ENCODE measurements at regions not wholly inside any gene's neighbourhood (a gene's known extent, or its start where the extent isn't known, plus 50 kb on each side); places are given as distances from the start of the nearest gene placed in this dataset.

DNA sequence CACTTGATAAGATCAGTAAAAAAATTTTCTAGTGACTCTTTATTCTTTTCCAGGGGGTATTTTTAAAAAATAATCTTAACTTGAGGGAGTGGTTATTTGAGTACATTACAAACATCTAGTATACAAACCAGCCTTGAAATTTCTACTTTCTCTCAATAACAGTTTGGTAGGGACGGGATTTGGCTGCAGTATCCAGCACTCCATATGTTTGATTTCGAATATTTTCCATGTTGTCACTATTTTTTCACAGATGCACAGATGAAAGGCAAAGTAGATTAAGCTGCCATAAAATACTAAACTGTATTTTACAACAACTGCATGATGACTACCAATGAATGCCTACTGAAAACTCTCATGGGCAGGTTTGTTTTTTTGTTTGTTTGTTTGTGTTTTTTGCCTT, 225.0 kb downstream of the COX7B2 start:
- no peak overlapping the region for H3K4me3 ChIP-seq (ENCODE audit: low read depth, low read length)
- H3K9me3 ChIP-seq (ENCODE audit: severe bottlenecking) = no peaks in the 10 kb centered on the region
- DNase-seq = no peak
- TF ChIP-seq, protein P1, sequence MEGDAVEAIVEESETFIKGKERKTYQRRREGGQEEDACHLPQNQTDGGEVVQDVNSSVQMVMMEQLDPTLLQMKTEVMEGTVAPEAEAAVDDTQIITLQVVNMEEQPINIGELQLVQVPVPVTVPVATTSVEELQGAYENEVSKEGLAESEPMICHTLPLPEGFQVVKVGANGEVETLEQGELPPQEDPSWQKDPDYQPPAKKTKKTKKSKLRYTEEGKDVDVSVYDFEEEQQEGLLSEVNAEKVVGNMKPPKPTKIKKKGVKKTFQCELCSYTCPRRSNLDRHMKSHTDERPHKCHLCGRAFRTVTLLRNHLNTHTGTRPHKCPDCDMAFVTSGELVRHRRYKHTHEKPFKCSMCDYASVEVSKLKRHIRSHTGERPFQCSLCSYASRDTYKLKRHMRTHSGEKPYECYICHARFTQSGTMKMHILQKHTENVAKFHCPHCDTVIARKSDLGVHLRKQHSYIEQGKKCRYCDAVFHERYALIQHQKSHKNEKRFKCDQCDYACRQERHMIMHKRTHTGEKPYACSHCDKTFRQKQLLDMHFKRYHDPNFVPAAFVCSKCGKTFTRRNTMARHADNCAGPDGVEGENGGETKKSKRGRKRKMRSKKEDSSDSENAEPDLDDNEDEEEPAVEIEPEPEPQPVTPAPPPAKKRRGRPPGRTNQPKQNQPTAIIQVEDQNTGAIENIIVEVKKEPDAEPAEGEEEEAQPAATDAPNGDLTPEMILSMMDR (IDR thresholded peaks at IDR 0.05; ENCODE audit: low read depth, low read length) = no peak
- H3K27ac ChIP-seq = no peak overlapping the region
- no peaks in the 10 kb centered on the region for H3K27me3 ChIP-seq (ENCODE audit: insufficient read depth, low read depth, severe bottlenecking)
- H3K36me3 ChIP-seq = no peaks in the 10 kb centered on the region

DNA sequence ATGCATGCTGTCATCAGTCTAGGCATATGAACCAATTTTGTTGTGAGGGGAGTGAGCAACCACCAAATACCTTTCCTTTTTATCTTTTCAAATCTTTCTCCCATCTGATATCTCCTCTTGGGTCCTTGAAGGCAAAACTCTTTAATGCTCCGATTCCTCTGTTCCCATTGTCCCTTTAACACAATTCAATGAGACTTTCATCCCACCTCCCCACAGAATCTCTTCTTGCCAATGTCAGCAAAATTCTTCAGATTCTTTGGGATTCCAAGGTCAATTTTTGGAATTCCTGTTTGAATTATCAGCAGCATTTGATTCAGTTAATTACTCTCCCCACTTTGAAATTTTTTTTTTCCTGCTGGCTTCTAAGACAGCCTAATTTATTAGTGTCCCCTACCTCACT, 232.7 kb downstream of the COX7B2 start:
- Histone ChIP-seq H3K36me3 (no peaks in the 10 kb centered on the region), H3K9me3 (ENCODE audit: severe bottlenecking) (no peaks in the 10 kb centered on the region), H3K4me3 (ENCODE audit: low read depth, low read length) (no peak overlapping the region), H3K27ac (no peak overlapping the region), H3K27me3 (ENCODE audit: insufficient read depth, low read depth, severe bottlenecking) (no peaks in the 10 kb centered on the region)
- TF ChIP-seq, protein P1 (IDR thresholded peaks at IDR 0.05; ENCODE audit: low read depth, low read length) = no peak
- DNase-seq = no peak

DNA sequence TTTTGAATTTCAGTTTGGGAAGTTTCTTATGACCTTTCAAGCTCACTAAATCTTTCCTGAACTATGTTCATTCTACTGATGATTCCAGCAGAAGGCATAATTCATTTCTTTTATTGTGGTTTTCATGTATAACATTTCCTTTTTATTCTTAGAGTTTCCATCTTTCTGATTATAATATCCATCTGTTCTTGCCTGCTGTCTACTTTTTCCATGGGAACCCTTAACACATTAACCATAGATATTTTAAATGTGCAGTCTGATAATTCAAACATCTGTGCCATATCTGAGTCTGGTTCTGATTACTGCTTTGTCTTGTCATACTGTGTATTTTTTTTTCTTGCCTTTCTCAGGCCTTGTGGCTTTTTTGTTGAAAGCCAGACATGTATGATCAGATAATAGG, 234.7 kb downstream of the COX7B2 start:
- Histone ChIP-seq H3K27me3 (ENCODE audit: insufficient read depth, low read depth, severe bottlenecking) (no peaks in the 10 kb centered on the region), H3K36me3 (no peaks in the 10 kb centered on the region), H3K27ac (no peak overlapping the region), H3K9me3 (ENCODE audit: severe bottlenecking) (no peaks in the 10 kb centered on the region), H3K4me3 (ENCODE audit: low read depth, low read length) (no peak overlapping the region)
- DNase-seq = no peak
- TF ChIP-seq, protein P1 (IDR thresholded peaks at IDR 0.05; ENCODE audit: low read depth, low read length) = no peak

DNA sequence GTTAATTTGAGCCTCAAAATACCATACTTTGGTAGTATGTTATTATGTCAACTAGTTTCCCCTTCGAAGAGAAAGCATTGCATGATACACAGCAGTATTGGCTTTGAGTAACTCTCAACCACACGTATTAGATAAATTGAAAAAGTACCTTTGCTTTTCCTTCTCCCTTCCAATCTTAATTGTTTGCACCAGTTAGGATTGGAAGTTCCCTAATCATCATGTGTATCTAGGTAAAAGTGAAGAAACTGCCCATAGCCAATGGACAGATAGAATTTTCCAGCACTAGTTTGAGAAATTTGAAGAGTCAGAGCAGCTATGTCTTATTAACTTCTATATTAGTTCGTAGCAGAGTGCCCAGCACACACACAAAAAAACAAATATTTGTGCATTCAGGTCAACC, 241.3 kb downstream of the COX7B2 start:
- no peak overlapping the region for H3K27ac ChIP-seq
- no peak overlapping the region for H3K4me3 ChIP-seq (ENCODE audit: low read depth, low read length)
- H3K27me3 ChIP-seq (ENCODE audit: insufficient read depth, low read depth, severe bottlenecking) = no peaks in the 10 kb centered on the region
- peaks cover 2% of the 10 kb centered on the region for H3K9me3 ChIP-seq (ENCODE audit: severe bottlenecking)
- no peak for DNase-seq
- no peaks in the 10 kb centered on the region for H3K36me3 ChIP-seq
- TF ChIP-seq, protein P1 (IDR thresholded peaks at IDR 0.05; ENCODE audit: low read depth, low read length) = no peak

DNA sequence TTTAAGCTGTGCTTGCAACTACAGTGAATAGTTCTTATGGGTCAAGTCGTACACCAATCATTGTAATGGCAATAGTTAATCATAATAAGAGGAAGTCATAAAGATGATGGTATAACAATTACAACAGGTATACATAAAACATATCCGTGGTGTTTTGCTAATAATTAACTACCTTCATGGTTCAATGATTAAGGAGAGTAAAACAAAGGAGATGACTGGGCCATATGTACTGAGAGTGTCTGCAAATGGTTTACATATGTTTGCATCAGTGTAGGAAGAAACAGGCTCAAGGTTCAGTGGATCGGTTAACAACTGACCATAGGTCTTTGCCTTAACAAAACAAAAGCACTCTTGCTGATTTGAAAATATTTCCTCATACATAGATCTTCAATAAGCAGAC, 253.0 kb downstream of the COX7B2 start:
- TF ChIP-seq, protein P1 (IDR thresholded peaks at IDR 0.05; ENCODE audit: low read depth, low read length) = no peak
- Histone ChIP-seq H3K27ac (no peak overlapping the region), H3K36me3 (no peaks in the 10 kb centered on the region), H3K4me3 (ENCODE audit: low read depth, low read length) (no peak overlapping the region), H3K27me3 (ENCODE audit: insufficient read depth, low read depth, severe bottlenecking) (no peaks in the 10 kb centered on the region), H3K9me3 (ENCODE audit: severe bottlenecking) (no peaks in the 10 kb centered on the region)
- no peak for DNase-seq

DNA sequence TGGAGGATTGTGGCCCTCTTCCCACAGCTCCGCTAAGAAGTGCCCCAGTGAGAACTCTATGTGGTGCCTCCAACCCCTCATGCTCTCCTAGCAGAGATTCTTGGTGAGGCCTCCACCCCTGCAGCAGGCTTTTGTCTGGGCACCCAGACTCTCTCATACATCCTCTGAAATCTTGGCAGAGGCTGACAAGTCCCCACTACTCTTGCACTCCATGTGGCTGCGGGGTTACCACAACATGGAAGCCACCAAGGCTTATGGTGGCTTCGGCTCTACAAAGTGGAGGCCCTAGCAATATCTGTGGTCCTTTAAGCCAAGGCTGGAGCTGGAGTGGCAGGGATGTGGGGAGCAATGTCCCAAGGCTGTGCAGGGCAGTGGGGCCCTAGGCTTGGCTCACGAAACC, 255.2 kb downstream of the COX7B2 start:
- Histone ChIP-seq H3K9me3 (ENCODE audit: severe bottlenecking) (no peaks in the 10 kb centered on the region), H3K27me3 (ENCODE audit: insufficient read depth, low read depth, severe bottlenecking) (no peaks in the 10 kb centered on the region), H3K27ac (no peak overlapping the region), H3K36me3 (no peaks in the 10 kb centered on the region), H3K4me3 (ENCODE audit: low read depth, low read length) (no peak overlapping the region)
- TF ChIP-seq, protein P1 (IDR thresholded peaks at IDR 0.05; ENCODE audit: low read depth, low read length) = no peak
- no peak for DNase-seq
